ENCODE measurements at regions not wholly inside any gene's neighbourhood (a gene's known extent, or its start where the extent isn't known, plus 50 kb on each side); places are given as distances from the start of the nearest gene placed in this dataset.

DNA sequence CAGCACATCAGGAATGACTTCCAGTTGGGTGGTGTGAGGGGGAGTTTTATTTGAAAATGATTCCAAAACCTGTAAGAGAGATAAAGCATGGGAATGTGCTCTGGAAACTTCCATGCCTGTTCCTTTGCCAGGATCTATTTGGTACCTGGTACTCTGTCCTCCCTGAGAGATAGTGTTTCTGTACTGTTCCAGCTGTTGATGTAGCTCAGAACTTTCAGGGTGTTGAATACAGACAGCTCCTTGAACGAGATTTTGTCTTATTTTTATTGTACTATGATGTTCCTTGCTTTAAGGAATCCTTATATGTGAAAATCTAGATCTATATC is 148.7 kb upstream of the RIPOR2 start:
- TF ChIP-seq ZBTB21 (CRISPR knock-in tag; IDR thresholded peaks at IDR 0.05; ENCODE audit: borderline replicate concordance) (no peak), FOXP1 (CRISPR knock-in tag; IDR thresholded peaks at IDR 0.05; ENCODE audit: borderline replicate concordance) (no peak)
- TF ChIP-seq, protein P1, sequence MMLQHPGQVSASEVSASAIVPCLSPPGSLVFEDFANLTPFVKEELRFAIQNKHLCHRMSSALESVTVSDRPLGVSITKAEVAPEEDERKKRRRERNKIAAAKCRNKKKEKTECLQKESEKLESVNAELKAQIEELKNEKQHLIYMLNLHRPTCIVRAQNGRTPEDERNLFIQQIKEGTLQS (CRISPR knock-in tag; conservative IDR thresholded peaks at IDR 0.05), result no peak

Data from WTC11 (cell line).